GM23338 (cell line): ENCODE measurements at regions not wholly inside any gene's neighbourhood (a gene's known extent, or its start where the extent isn't known, plus 50 kb on each side); places are given as distances from the start of the nearest gene placed in this dataset.
"Not testable (repeated sequence)": the region's sequence is repeated elsewhere in the genome, so short reads cannot be mapped to it uniquely, and the experiment has no call there.

Experiments used
- ATAC-seq: fragments of 200-7000 bp; cut with Tn5 transposase; 3 replicates; pipeline ENCODE4 v1.9.1; 2020
- DNase-seq: peaks from one replicate; pipeline ENCODE4 v3.0.0-alpha.2; 2015; ENCODE audit warnings: low spot score
- H2AFZ ChIP-seq: fragments of 200-600 bp; sonication (generic); 2 replicates; pipeline ENCODE4 v1.8.0; 2016; ENCODE audit warnings: antibody characterized with exemption, mild to moderate bottlenecking, moderate library complexity
- H3F3A ChIP-seq: fragments of 200-600 bp; sonication (generic); replicated peaks from 2 replicates; pipeline ENCODE4 v1.8.0; 2017; ENCODE audit warnings: antibody characterized with exemption, mixed run types, low read depth
- H3K27ac ChIP-seq: fragments of 200-600 bp; sonication (generic); 2 replicates; pipeline ENCODE4 v1.6.1; 2016; ENCODE audit warnings: low read depth
- H3K27me3 ChIP-seq: fragments of 200-600 bp; sonication (generic); 2 replicates; pipeline ENCODE4 v1.8.0; 2016; ENCODE audit warnings: mild to moderate bottlenecking, mixed run types, moderate library complexity; ENCODE audit not compliant: insufficient read depth
- H3K36me3 ChIP-seq: fragments of 200-600 bp; sonication (generic); 2 replicates; pipeline ENCODE4 v1.8.0; 2016; ENCODE audit warnings: mild to moderate bottlenecking; ENCODE audit not compliant: insufficient read depth
- H3K4me1 ChIP-seq: fragments of 200-600 bp; sonication (generic); 2 replicates; pipeline ENCODE4 v1.8.0; 2016; ENCODE audit warnings: mild to moderate bottlenecking, moderate library complexity; ENCODE audit not compliant: insufficient read depth
- H3K4me2 ChIP-seq: fragments of 200-600 bp; sonication (generic); 2 replicates; pipeline ENCODE4 v1.7.1; 2017; ENCODE audit warnings: mixed run types
- H3K4me3 ChIP-seq: fragments of 200-600 bp; sonication (generic); 2 replicates; pipeline ENCODE4 v1.6.1; 2016; ENCODE audit warnings: mixed run types
- H3K79me2 ChIP-seq: fragments of 200-600 bp; sonication (generic); replicated peaks from 2 replicates; pipeline ENCODE4 v1.8.0; 2017; ENCODE audit warnings: mild to moderate bottlenecking; ENCODE audit not compliant: insufficient read depth
- H3K9me2 ChIP-seq: fragments of 200-600 bp; sonication (generic); 2 replicates; pipeline ENCODE4 v1.8.0; 2017; ENCODE audit not compliant: insufficient read depth
- H4K20me1 ChIP-seq: fragments of 200-600 bp; sonication (generic); replicated peaks from 2 replicates; pipeline ENCODE4 v1.8.0; 2017; ENCODE audit warnings: mild to moderate bottlenecking; ENCODE audit not compliant: insufficient read depth
- H3K27ac Mint-ChIP-seq: 2 replicates; pipeline ENCODE4 v1.8.0; 2020; ENCODE audit warnings: inconsistent platforms, mild to moderate bottlenecking, moderate library complexity, mixed read lengths
- H3K27me3 Mint-ChIP-seq: 3 replicates; pipeline ENCODE4 v1.8.0; 2022; ENCODE audit warnings: low read depth, mild to moderate bottlenecking, moderate library complexity, mixed read lengths, inconsistent platforms; ENCODE audit not compliant: insufficient read depth, poor library complexity
- H3K36me3 Mint-ChIP-seq: 3 replicates; pipeline ENCODE4 v1.8.0; 2021; ENCODE audit warnings: low read depth, mild to moderate bottlenecking, inconsistent platforms, moderate library complexity, mixed read lengths
- H3K4me1 Mint-ChIP-seq: 3 replicates; pipeline ENCODE4 v1.8.0; 2020; ENCODE audit warnings: mild to moderate bottlenecking, inconsistent platforms, mixed read lengths
- H3K4me3 Mint-ChIP-seq: 3 replicates; pipeline ENCODE4 v1.8.0; 2021; ENCODE audit warnings: moderate library complexity, mild to moderate bottlenecking, inconsistent platforms, mixed read lengths
- H3K9me3 Mint-ChIP-seq: 3 replicates; pipeline ENCODE4 v1.8.0; 2020; ENCODE audit warnings: moderate library complexity, mild to moderate bottlenecking, inconsistent platforms, mixed read lengths
- CREB1 ChIP-seq: fragments of 250-450 bp; sonication (Bioruptor Pico); IDR thresholded peaks from 2 replicates; pipeline ENCODE4 v1.5.0; 2020; ENCODE audit warnings: low read depth, mild to moderate bottlenecking, moderate library complexity
- CTCF ChIP-seq, 2 experiments: fragments of 200-600 bp in 1 of 2; sonication (generic) in 1 of 2; conservative IDR thresholded peaks; 2 replicates each; pipeline versions ENCODE4 v1.5.1 to v1.6.1; 2016 to 2017; ENCODE audit warnings: antibody characterized with exemption in 2 of 2, low read depth in 2 of 2, mild to moderate bottlenecking in 2 of 2, moderate library complexity in 1 of 2
- EZH2 ChIP-seq: fragments of 200-600 bp; sonication (generic); IDR thresholded peaks from one replicate; pipeline ENCODE4 v1.8.0; 2017; ENCODE audit warnings: antibody characterized with exemption, mild to moderate bottlenecking, low read depth; ENCODE audit not compliant: unreplicated experiment
- EZH2phosphoT487 ChIP-seq: fragments of 200-600 bp; sonication (generic); IDR thresholded peaks from one replicate; pipeline ENCODE4 v1.8.1; 2018; ENCODE audit warnings: antibody characterized with exemption; ENCODE audit not compliant: unreplicated experiment
- JUNB ChIP-seq: IDR thresholded peaks from one replicate; pipeline ENCODE4 v1.6.1; 2016; ENCODE audit warnings: antibody characterized with exemption; ENCODE audit not compliant: unreplicated experiment
- NANOG ChIP-seq: IDR thresholded peaks from 2 replicates; pipeline ENCODE4 v1.6.1; 2016; ENCODE audit warnings: antibody characterized with exemption, borderline replicate concordance
- POLR2AphosphoS5 ChIP-seq: IDR thresholded peaks from 2 replicates; pipeline ENCODE4 v1.6.1; 2016; ENCODE audit warnings: antibody characterized with exemption, low read depth
- REST ChIP-seq: IDR thresholded peaks from one replicate; pipeline ENCODE4 v1.6.1; 2018; ENCODE audit warnings: antibody characterized with exemption; ENCODE audit not compliant: unreplicated experiment

GRCh38 chr1:219549215-219549614 lies 63.7 kb downstream of the ZC3H11B start (continued):
- TF ChIP-seq REST (no peak), EZH2phosphoT487 (no peak), CREB1 (no peak), POLR2AphosphoS5 (no peak), CTCF (conservative IDR thresholded peaks at IDR 0.05; ENCODE audit: low read depth in 2 of 2) (no peak), JUNB (no peak)

GRCh38 chr1:219548386-219548785 lies 64.5 kb downstream of the ZC3H11B start:
- ATAC-seq (no peak), DNase-seq (no peak)
- Histone ChIP-seq H3K36me3 (no peaks in the 10 kb centered on the region), H3K79me2 (no peaks in the 10 kb centered on the region), H3F3A (no peaks in the 10 kb centered on the region), H3K27ac (no peak overlapping the region), H3K9me2 (0 out of 2 replicates have a peak, but pooled peaks cover under 1% of the 10 kb centered on the region), H4K20me1 (no peaks in the 10 kb centered on the region), H2AFZ (no peak overlapping the region), H3K27me3 (no peaks in the 10 kb centered on the region), H3K4me2 (no peak overlapping the region), H3K4me1 (peaks cover 4% of the 10 kb centered on the region; the same call in 1 of the 2 replicates), H3K4me3 (no peak overlapping the region)
- Mint-ChIP-seq H3K27me3 (no peaks in the 10 kb centered on the region), H3K36me3 (peaks cover 4% of the 10 kb centered on the region), H3K27ac (no peak overlapping the region), H3K4me3 (no peak overlapping the region), H3K4me1 (peaks cover 13% of the 10 kb centered on the region), H3K9me3 (peaks cover 9% of the 10 kb centered on the region)
- TF ChIP-seq CREB1 = no peak
- TF ChIP-seq EZH2phosphoT487 = no peak
- no peak for TF ChIP-seq EZH2
- TF ChIP-seq NANOG = no peak
- no peak for TF ChIP-seq POLR2AphosphoS5

DNA sequence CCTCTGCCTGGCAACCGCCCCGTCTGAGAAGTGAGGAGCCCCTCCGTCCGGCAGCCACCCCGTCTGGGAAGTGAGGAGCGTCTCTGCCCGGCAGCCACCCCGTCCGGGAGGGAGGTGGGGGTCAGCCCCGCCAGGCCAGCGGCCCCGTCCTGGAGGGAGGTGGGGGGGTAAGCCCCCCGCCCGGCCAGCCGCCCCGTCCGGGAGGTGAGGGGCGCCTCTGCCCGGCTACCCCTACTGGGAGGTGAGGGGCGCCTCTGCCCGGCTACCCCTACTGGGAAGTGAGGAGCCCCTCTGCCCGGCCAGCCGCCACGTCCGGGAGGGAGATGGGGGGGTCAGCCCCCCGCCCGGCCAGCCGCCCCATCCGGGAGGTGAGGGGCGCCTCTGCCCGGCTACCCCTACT lies 67.1 kb downstream of the ZC3H11B start:
- not testable (repeated sequence) for ATAC-seq, H3K4me2 ChIP-seq, H2AFZ ChIP-seq, H3K27me3 Mint-ChIP-seq, H3K36me3 Mint-ChIP-seq, H3K27ac Mint-ChIP-seq, H3K4me3 Mint-ChIP-seq, H3K79me2 ChIP-seq, H3K27me3 ChIP-seq, H4K20me1 ChIP-seq, H3F3A ChIP-seq, H3K9me3 Mint-ChIP-seq, H3K27ac ChIP-seq, DNase-seq, H3K4me3 ChIP-seq, H3K36me3 ChIP-seq
- peaks cover 17% of the 10 kb centered on the region for H3K4me1 ChIP-seq
- H3K9me2 ChIP-seq = peaks cover 13% of the 10 kb centered on the region; the same call in 1 of the 2 replicates
- peaks cover 15% of the 10 kb centered on the region for H3K4me1 Mint-ChIP-seq
